ENCODE measurements at regions not wholly inside any gene's neighbourhood (a gene's known extent, or its start where the extent isn't known, plus 50 kb on each side); places are given as distances from the start of the nearest gene placed in this dataset.

- DNase-seq = no peak
These were observed 69.2 kb downstream of the ISG20 start for GRCh38 chr15:88707771-88708654.

- DNase-seq = no peak
These were observed 69.8 kb downstream of the ISG20 start for GRCh38 chr15:88708655-88709054.

- no peak for DNase-seq
These were observed 71.4 kb downstream of the ISG20 start for GRCh38 chr15:88710027-88710715.

- no peak for DNase-seq
These were observed 73.0 kb downstream of the ISG20 start for GRCh38 chr15:88711806-88712205.

GRCh38 chr15:88714782-88715372 is 76.1 kb downstream of the ISG20 start:
- DNase-seq = no peak

DNA sequence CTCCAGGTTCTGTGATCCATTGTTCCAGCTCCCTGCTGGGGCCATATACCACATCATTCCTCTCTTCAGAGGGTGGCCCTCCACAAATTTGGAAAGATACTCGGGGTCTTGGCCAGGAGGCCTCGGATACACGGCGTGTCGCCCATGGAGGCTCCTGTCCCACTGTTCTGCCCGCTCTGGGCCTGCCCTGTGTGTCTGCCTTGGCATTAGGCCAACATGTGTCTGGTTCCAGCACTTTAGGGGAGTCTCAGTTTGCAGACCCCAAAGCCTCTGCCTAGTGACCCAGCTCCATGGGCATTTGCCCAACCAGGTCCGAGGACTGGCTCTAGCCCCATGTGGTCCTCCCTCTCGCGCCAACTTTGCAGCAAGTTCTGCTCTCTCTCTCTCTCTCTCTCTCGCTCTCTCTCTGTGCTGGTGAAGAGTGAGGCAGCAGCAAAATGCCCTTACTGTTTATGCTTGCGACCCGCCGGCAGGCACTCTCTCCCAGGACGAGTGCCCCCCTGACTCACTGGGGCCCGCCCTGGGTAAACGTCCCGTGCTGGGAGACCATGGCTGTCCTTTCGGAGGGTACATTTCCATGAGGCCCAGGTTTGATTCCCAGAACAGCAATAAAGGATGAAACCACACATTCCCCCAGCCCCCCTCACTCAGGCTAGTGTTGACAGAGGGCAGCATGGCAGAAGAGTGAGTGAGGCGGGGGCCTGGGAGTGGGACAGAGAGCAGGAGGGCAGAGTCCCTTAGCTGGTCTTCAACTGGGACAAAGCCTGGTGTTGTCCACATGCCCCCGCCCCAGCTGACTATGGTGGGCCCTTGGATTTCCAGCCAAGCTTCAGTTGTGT is 77.9 kb downstream of the ISG20 start:
- no peak for DNase-seq

- DNase-seq = no peak
These were observed 78.7 kb downstream of the ISG20 start for GRCh38 chr15:88717382-88718031.

- no peak for DNase-seq
These were observed 79.9 kb downstream of the ISG20 start for GRCh38 chr15:88718731-88719130.

DNA sequence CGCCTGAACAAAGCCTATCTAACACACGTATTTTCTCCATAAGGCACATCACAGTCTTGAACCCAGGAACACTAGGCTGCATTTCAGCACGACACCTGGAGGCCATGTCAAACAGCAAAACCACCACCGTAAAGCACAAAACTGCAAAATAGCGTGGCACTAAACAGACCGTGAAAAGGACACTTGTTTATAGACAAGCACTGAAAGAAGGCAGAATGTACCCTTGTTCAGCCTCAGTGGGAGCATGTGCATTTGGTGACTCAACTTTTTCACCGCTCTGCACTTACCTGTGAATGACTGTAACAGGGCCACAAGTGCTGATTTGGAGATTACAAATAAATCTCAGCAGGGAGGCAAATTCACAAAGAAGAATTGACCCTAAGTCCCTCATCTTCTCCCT is 80.8 kb downstream of the ISG20 start:
- no peak for DNase-seq

DNA sequence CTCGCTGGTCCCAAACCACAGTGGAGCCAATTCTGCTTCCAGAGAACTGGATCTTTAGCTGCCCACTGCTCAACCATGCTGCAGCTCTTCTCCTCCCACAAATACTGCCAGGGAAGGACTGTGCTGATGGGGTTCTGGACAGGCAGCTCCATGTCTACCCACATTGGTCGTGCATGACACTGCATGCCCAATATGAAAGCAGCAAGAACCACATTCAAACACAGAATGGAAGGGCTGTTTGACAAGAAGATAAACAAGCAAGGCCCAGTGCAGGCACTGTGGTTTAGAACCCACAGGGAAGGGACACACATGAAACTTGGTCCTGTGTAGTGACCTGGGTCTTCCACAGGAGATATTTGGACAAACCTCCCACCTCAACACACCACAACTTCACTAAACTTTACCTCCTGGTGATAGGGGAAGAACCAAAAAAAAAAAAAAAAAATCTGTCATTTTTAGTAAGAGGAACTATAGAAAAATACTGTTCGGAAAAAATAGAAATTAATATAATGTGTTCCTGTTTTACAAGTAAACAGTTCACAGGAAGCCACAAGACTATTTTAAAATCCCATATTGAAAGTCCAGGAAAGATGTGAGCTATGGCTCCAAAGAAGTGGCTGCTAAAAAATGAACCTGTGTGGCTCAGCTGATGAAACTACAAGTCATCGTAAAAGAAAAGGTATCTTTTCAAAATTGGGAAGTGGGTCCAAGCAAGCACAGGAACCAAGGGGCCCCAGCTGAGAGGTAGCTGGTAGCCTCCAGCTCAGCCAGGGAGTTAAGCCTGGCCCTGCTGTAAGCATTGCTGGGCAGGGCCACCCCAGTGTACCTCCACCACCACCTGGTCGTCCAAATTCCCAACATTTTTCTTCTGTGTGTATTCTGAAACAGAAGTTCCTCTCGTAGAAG is 77.7 kb upstream of the ACAN start:
- DNase-seq = no peak

- DNase-seq = no peak
These were observed 75.8 kb upstream of the ACAN start for GRCh38 chr15:88727439-88727838.

- DNase-seq = no peak
These were observed 73.7 kb upstream of the ACAN start for GRCh38 chr15:88729581-88729980.

DNA sequence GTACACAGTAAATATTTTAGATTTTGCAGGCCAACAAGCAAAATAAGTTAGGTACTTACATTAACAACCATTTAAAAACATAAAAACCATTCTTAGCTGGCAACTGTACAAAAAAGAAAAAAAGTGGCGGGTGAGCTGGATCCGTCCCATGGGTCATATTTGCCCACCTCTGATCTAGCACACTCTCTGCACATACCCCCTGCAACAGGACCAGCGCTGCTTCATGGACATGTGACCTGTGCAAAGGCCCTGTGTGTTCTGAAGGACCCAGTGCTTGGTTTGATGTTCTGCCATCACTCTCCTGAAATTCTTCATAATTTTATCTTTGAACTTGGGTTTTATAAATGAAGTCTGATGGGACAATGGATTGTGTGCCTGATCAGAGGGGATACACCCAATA is 72.5 kb upstream of the ACAN start:
- no peak for DNase-seq

- no peak for DNase-seq
These were observed 68.0 kb upstream of the ACAN start for GRCh38 chr15:88735212-88735611.

DNA sequence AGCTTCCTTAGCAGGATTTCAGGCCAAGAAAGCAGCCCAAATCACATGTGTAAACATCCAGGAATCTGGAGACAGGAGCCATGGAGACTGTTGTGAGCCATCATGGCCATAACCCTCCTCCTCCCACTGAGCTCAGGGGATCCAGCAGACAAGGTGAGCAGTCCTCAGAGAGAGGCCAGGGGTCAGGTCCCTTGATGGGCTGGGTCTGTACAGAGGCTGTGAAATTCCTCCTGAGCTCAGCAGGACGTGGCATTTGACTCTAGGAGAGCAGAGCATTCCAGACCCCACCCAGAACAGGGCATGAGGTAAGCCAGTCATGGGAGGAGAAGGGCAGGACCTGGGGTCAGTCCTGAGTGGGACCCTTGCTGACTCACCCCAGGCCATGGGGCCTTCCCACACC is 67.0 kb upstream of the ACAN start:
- DNase-seq = no peak

DNA sequence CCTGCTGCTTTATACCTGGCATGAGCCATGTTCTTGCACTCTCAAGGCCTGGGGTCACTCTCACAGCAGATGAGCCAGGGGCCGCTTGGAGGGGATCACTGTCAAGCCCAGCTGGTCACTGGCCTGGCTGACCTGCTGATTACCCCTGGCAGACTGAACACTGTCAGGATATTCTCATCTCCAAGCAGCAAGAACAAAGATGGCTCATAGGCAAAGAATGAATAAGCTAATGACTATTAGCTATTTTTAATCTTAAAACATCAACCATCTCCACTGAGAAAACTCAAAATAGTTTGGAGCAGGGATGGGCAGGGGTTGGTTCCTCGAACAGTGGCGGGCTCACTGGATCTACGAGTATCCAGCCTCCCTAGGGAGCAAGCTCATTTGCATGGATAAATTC is 64.4 kb upstream of the ACAN start:
- no peak for DNase-seq

GRCh38 chr15:88739541-88739940 is 63.7 kb upstream of the ACAN start:
- DNase-seq = no peak

GRCh38 chr15:88740356-88740755 is 62.9 kb upstream of the ACAN start:
- no peak for DNase-seq

DNA sequence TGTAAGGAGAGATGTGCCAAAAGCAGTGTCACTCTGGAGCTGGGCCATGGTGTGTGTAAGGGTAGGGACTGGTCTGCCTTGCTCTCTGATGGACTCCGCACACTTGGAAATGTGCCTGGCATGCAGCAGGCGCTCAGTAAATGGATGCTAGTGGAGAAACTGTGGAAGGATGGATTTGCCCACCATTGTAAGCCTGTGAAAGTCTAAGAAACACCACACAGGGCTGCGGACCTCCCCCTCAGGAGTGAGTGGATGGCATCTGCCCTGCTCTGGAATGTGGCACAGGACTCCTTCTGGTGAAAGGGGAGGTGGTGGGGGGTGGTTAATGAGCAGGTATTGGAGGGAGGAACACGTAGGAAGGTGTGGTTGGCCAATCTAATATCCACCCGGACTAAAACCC is 62.2 kb upstream of the ACAN start:
- DNase-seq = no peak

DNA sequence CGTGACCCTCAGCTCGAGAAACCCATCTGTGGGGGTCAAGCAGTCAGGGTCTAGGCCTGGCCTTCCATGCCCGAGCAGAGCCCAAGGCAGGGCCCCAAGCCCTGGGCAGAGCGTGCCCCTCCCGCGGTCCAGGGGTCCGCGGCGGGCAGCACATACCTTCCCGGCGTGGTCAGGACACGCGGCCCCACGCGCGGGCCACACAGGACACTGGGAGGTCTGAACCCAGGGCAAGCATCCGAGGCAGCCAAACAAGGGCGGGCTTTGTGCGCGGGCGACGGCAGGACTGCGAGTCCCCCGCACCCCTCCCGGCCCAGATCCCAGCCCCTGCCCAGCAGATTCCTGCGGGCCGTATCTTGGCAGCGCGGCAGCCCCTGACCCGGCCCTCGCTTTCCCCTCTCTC is 61.6 kb upstream of the ACAN start:
- DNase-seq = no peak

DNA sequence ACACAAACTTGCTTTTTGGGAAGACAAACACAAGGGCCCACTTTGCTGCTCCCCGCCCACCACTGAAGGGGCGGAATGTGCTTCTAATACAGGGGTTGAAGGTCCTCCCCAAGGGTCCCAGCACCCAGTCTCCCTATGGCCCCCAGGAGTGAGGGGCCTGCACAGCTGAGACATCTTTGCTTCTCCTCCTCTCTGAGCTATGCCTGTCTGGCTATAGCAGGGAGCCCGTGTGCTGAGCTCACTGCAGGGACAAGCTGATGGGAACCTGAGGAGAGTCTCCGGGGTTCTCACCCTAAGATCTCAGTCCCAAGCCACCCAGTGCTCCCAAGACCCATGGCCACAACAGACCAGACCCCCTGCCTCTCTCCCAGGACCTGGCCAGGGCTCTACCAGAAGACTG is 61.1 kb upstream of the ACAN start:
- DNase-seq = no peak
